ENCODE measurements at regions not wholly inside any gene's neighbourhood (a gene's known extent, or its start where the extent isn't known, plus 50 kb on each side); places are given as distances from the start of the nearest gene placed in this dataset.

DNA sequence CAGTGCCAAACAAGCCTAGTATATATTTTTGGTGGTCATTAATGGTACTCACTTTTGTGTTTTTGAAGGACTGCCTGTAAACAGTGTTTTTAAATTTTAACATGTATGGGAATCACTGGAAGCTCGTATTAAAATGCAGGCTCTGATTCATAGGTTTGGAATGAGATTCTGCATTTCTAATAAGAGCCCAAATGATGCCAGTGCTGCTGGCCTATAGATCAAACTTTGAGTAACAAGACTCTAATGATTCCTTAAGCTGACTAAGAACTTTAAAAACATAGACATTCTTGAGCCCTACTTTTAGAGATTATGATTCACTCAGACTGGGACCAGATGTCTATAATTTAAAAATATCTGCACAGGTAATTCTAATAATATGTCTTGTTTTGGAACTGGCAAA lies 823.2 kb upstream of the LCORL start:
- no peak for TF ChIP-seq CTCF (IDR thresholded peaks at IDR 0.05; ENCODE audit: borderline replicate concordance, extremely low read depth, insufficient read depth)
- H3K9ac ChIP-seq (ENCODE audit: low read length in 3 of 3) = no peak overlapping the region
- DNase-seq (no peak), FAIRE-seq (no peak)
- H3K4me3 ChIP-seq (ENCODE audit: low read length in 3 of 3) = no peak overlapping the region
- intact Hi-C loops (cut with DNase I) = no loop called here
- H3K27ac ChIP-seq (ENCODE audit: low read depth in 2 of 2, low read length in 2 of 2) = no peak overlapping the region
- no peaks in the 10 kb centered on the region for H3K4me1 ChIP-seq (ENCODE audit: control insufficient read depth in 2 of 3, insufficient read depth in 2 of 3, low read depth in 1 of 3, low read length in 3 of 3)
- H3K36me3 ChIP-seq (ENCODE audit: control insufficient read depth in 2 of 3, insufficient read depth in 3 of 3, low read length in 3 of 3) = no peaks in the 10 kb centered on the region
- peaks cover 0 to 3% (median 0%) of the 10 kb centered on the region in 3 donors for H3K9me3 ChIP-seq (ENCODE audit: control insufficient read depth in 2 of 3, insufficient read depth in 1 of 3, low read length in 3 of 3)
- H3K27me3 ChIP-seq (ENCODE audit: control insufficient read depth, insufficient read depth, low read length) = no peaks in the 10 kb centered on the region

- intact Hi-C loops (cut with DNase I) = no loop called here
- no peaks in the 10 kb centered on the region for H3K36me3 ChIP-seq (ENCODE audit: control insufficient read depth in 2 of 3, insufficient read depth in 3 of 3, low read length in 3 of 3)
- no peak for DNase-seq
- FAIRE-seq = no peak
- no peak overlapping the region for H3K4me3 ChIP-seq (ENCODE audit: low read length in 3 of 3)
- no peak overlapping the region for H3K9ac ChIP-seq (ENCODE audit: low read length in 3 of 3)
- no peak for TF ChIP-seq CTCF (IDR thresholded peaks at IDR 0.05; ENCODE audit: borderline replicate concordance, extremely low read depth, insufficient read depth)
- H3K9me3 ChIP-seq (ENCODE audit: control insufficient read depth in 2 of 3, insufficient read depth in 1 of 3, low read length in 3 of 3) = peaks cover 0 to 3% (median 0%) of the 10 kb centered on the region in 3 donors
- H3K4me1 ChIP-seq (ENCODE audit: control insufficient read depth in 2 of 3, insufficient read depth in 2 of 3, low read depth in 1 of 3, low read length in 3 of 3) = no peaks in the 10 kb centered on the region
- H3K27me3 ChIP-seq (ENCODE audit: control insufficient read depth, insufficient read depth, low read length) = no peaks in the 10 kb centered on the region
- no peak overlapping the region for H3K27ac ChIP-seq (ENCODE audit: low read depth in 2 of 2, low read length in 2 of 2)
Observed at GRCh38 chr4:18842431-18842830, 820.9 kb upstream of the LCORL start.

GRCh38 chr4:18840481-18840880 lies 818.9 kb upstream of the LCORL start:
- FAIRE-seq (no peak), DNase-seq (no peak)
- Histone ChIP-seq H3K27ac (ENCODE audit: low read depth in 2 of 2, low read length in 2 of 2) (no peak overlapping the region), H3K9ac (ENCODE audit: low read length in 3 of 3) (no peak overlapping the region), H3K9me3 (ENCODE audit: control insufficient read depth in 2 of 3, insufficient read depth in 1 of 3, low read length in 3 of 3) (peaks cover 0 to 3% (median 0%) of the 10 kb centered on the region in 3 donors), H3K36me3 (ENCODE audit: control insufficient read depth in 2 of 3, insufficient read depth in 3 of 3, low read length in 3 of 3) (no peaks in the 10 kb centered on the region), H3K4me1 (ENCODE audit: control insufficient read depth in 2 of 3, insufficient read depth in 2 of 3, low read depth in 1 of 3, low read length in 3 of 3) (no peaks in the 10 kb centered on the region), H3K27me3 (ENCODE audit: control insufficient read depth, insufficient read depth, low read length) (no peaks in the 10 kb centered on the region), H3K4me3 (ENCODE audit: low read length in 3 of 3) (no peak overlapping the region)
- intact Hi-C loops (cut with DNase I) = no loop called here
- TF ChIP-seq CTCF (IDR thresholded peaks at IDR 0.05; ENCODE audit: borderline replicate concordance, extremely low read depth, insufficient read depth) = no peak

- TF ChIP-seq CTCF (IDR thresholded peaks at IDR 0.05; ENCODE audit: borderline replicate concordance, extremely low read depth, insufficient read depth) = no peak
- FAIRE-seq (no peak), DNase-seq (no peak)
- Histone ChIP-seq H3K27me3 (ENCODE audit: control insufficient read depth, insufficient read depth, low read length) (no peaks in the 10 kb centered on the region), H3K9me3 (ENCODE audit: control insufficient read depth in 2 of 3, insufficient read depth in 1 of 3, low read length in 3 of 3) (no peaks in the 10 kb centered on the region), H3K4me3 (ENCODE audit: low read length in 3 of 3) (no peak overlapping the region), H3K27ac (ENCODE audit: low read depth in 2 of 2, low read length in 2 of 2) (no peak overlapping the region), H3K36me3 (ENCODE audit: control insufficient read depth in 2 of 3, insufficient read depth in 3 of 3, low read length in 3 of 3) (no peaks in the 10 kb centered on the region), H3K9ac (ENCODE audit: low read length in 3 of 3) (no peak overlapping the region), H3K4me1 (ENCODE audit: control insufficient read depth in 2 of 3, insufficient read depth in 2 of 3, low read depth in 1 of 3, low read length in 3 of 3) (no peaks in the 10 kb centered on the region)
- intact Hi-C loops (cut with DNase I) = no loop called here
Observed at GRCh38 chr4:18816228-18816895, 794.8 kb upstream of the LCORL start.

Measured in kidney (tissue), 13 donors.